Keratinocyte (primary cell): ENCODE measurements at regions not wholly inside any gene's neighbourhood (a gene's known extent, or its start where the extent isn't known, plus 50 kb on each side); places are given as distances from the start of the nearest gene placed in this dataset.

Experiments used
- CTCF ChIP-seq, 3 experiments: IDR thresholded peaks in 1 of 3; conservative IDR thresholded peaks in 1 of 3; optimal IDR thresholded peaks in 1 of 3; 2 replicates in 2 of 3; 3 replicates in 1 of 3; pipeline versions ENCODE3 to v1.5.1; 2011; ENCODE audit warnings: low read length in 3 of 3, mild to moderate bottlenecking in 3 of 3, moderate library complexity in 2 of 3, control low read depth in 1 of 3, inconsistent platforms in 1 of 3; ENCODE audit not compliant: insufficient read depth in 2 of 3; ENCODE audit errors: extremely low read depth in 1 of 3
- EZH2 ChIP-seq: IDR thresholded peaks from one replicate; pipeline ENCODE4 v1.6.1; 2012; ENCODE audit warnings: inconsistent platforms, mild to moderate bottlenecking, low read length, moderate library complexity

DNA sequence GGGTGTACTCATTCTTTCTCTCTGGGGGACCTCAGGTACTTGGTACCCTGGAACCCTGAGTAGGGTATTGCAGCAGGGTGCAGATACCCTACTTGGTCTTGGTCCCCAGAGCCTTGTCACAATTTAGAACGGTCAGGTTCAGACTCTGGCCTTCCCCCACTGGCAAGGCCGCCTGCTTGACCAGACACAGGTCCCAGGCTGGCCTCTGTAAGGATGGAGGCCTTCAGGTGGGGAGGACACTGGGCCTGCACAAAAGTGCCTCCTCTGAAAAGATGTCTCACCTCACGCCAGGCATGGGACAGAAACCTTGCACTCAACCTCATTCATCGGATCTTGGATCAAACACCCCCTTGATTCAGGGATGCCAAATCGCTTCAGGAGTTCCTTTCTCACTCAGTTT is 158.4 kb downstream of the KLF13 start:
- TF ChIP-seq CTCF (optimal IDR thresholded peaks at IDR 0.05 in 1 of 3, IDR thresholded peaks at IDR 0.05 in 1 of 3, conservative IDR thresholded peaks at IDR 0.05 in 1 of 3; ENCODE audit: extremely low read depth in 1 of 3, insufficient read depth in 2 of 3, low read length in 3 of 3) (no peak), EZH2 (no peak)
